ENCODE measurements at regions not wholly inside any gene's neighbourhood (a gene's known extent, or its start where the extent isn't known, plus 50 kb on each side); places are given as distances from the start of the nearest gene placed in this dataset.
A peak's percentile ranks its signal among the peaks of the same experiment; 100 is the strongest.

GRCh38 chr12:14190694-14191093 is 174.8 kb upstream of the ATF7IP start:
- no peak for TF ChIP-seq CTCF (IDR thresholded peaks at IDR 0.05)
- Mint-ChIP-seq H3K4me3 (ENCODE audit: unreplicated experiment) (no peak overlapping the region), H3K27me3 (ENCODE audit: unreplicated experiment) (peaks cover 29% of the 10 kb centered on the region), H3K36me3 (ENCODE audit: unreplicated experiment) (no peaks in the 10 kb centered on the region), H3K27ac (ENCODE audit: unreplicated experiment) (no peak overlapping the region), H3K4me1 (ENCODE audit: unreplicated experiment) (no peaks in the 10 kb centered on the region), H3K9me3 (ENCODE audit: unreplicated experiment) (no peaks in the 10 kb centered on the region)
- DNase-seq (ENCODE audit: extremely low spot score, unreplicated experiment), result no peak

GRCh38 chr12:14191612-14192011 is 173.9 kb upstream of the ATF7IP start:
- H3K9me3 Mint-ChIP-seq (ENCODE audit: unreplicated experiment), result no peaks in the 10 kb centered on the region
- TF ChIP-seq CTCF (IDR thresholded peaks at IDR 0.05), result no peak
- H3K4me1 Mint-ChIP-seq (ENCODE audit: unreplicated experiment), result no peaks in the 10 kb centered on the region
- no peak for DNase-seq (ENCODE audit: extremely low spot score, unreplicated experiment)
- H3K36me3 Mint-ChIP-seq (ENCODE audit: unreplicated experiment), result no peaks in the 10 kb centered on the region
- H3K27me3 Mint-ChIP-seq (ENCODE audit: unreplicated experiment), result peaks cover 25% of the 10 kb centered on the region
- H3K4me3 Mint-ChIP-seq (ENCODE audit: unreplicated experiment), result no peak overlapping the region
- H3K27ac Mint-ChIP-seq (ENCODE audit: unreplicated experiment), result no peak overlapping the region

- Mint-ChIP-seq H3K36me3 (ENCODE audit: unreplicated experiment) (no peaks in the 10 kb centered on the region), H3K9me3 (ENCODE audit: unreplicated experiment) (no peaks in the 10 kb centered on the region), H3K4me1 (ENCODE audit: unreplicated experiment) (no peaks in the 10 kb centered on the region), H3K27me3 (ENCODE audit: unreplicated experiment) (peaks cover 13% of the 10 kb centered on the region), H3K4me3 (ENCODE audit: unreplicated experiment) (no peak overlapping the region), H3K27ac (ENCODE audit: unreplicated experiment) (no peak overlapping the region)
- no peak for DNase-seq (ENCODE audit: extremely low spot score, unreplicated experiment)
- TF ChIP-seq CTCF (IDR thresholded peaks at IDR 0.05), result no peak
These were observed 171.8 kb upstream of the ATF7IP start for GRCh38 chr12:14193639-14194038.

GRCh38 chr12:14194572-14194971 is 170.9 kb upstream of the ATF7IP start:
- H3K4me1 Mint-ChIP-seq (ENCODE audit: unreplicated experiment), result no peaks in the 10 kb centered on the region
- H3K36me3 Mint-ChIP-seq (ENCODE audit: unreplicated experiment), result no peaks in the 10 kb centered on the region
- H3K27ac Mint-ChIP-seq (ENCODE audit: unreplicated experiment), result no peak overlapping the region
- no peak for TF ChIP-seq CTCF (IDR thresholded peaks at IDR 0.05)
- H3K27me3 Mint-ChIP-seq (ENCODE audit: unreplicated experiment), result peaks cover 3% of the 10 kb centered on the region
- H3K4me3 Mint-ChIP-seq (ENCODE audit: unreplicated experiment), result no peak overlapping the region
- no peaks in the 10 kb centered on the region for H3K9me3 Mint-ChIP-seq (ENCODE audit: unreplicated experiment)
- no peak for DNase-seq (ENCODE audit: extremely low spot score, unreplicated experiment)

- no peaks in the 10 kb centered on the region for H3K9me3 Mint-ChIP-seq (ENCODE audit: unreplicated experiment)
- no peaks in the 10 kb centered on the region for H3K36me3 Mint-ChIP-seq (ENCODE audit: unreplicated experiment)
- no peak overlapping the region for H3K27ac Mint-ChIP-seq (ENCODE audit: unreplicated experiment)
- H3K27me3 Mint-ChIP-seq (ENCODE audit: unreplicated experiment), result peaks cover 6% of the 10 kb centered on the region
- no peak overlapping the region for H3K4me3 Mint-ChIP-seq (ENCODE audit: unreplicated experiment)
- TF ChIP-seq CTCF (IDR thresholded peaks at IDR 0.05), result no peak
- DNase-seq (ENCODE audit: extremely low spot score, unreplicated experiment), result peak; percentile 17
- H3K4me1 Mint-ChIP-seq (ENCODE audit: unreplicated experiment), result no peaks in the 10 kb centered on the region
These were observed 165.9 kb upstream of the ATF7IP start for GRCh38 chr12:14199455-14200198.
